GM20000 (cell line): ENCODE measurements at regions not wholly inside any gene's neighbourhood (a gene's known extent, or its start where the extent isn't known, plus 50 kb on each side); places are given as distances from the start of the nearest gene placed in this dataset.

Source experiments
- DNase-seq: peaks from one replicate; pipeline ENCODE4 v3.0.0; 2012; ENCODE audit warnings: low spot score
- CTCF ChIP-seq: IDR thresholded peaks from 2 replicates; pipeline ENCODE4 v1.5.1; 2012; ENCODE audit warnings: mild to moderate bottlenecking, control low read depth; ENCODE audit errors: extremely low read depth, missing control alignments

- DNase-seq = no peak
- TF ChIP-seq CTCF = no peak
These were observed 72.7 kb upstream of the SLCO4A1 start for GRCh38 chr20:62569615-62570014.

GRCh38 chr20:62570403-62570802, 71.9 kb upstream of the SLCO4A1 start:
- TF ChIP-seq CTCF = no peak
- no peak for DNase-seq

- no peak for DNase-seq
- no peak for TF ChIP-seq CTCF
These were observed 71.2 kb upstream of the SLCO4A1 start for GRCh38 chr20:62570897-62571668.

- peak; percentile 70 for DNase-seq
- TF ChIP-seq CTCF = no peak
These were observed 70.5 kb upstream of the SLCO4A1 start for GRCh38 chr20:62571669-62572344.

- DNase-seq = no peak
- TF ChIP-seq CTCF = no peak
These were observed 69.3 kb upstream of the SLCO4A1 start for GRCh38 chr20:62572980-62573379.

GRCh38 chr20:62573817-62574216, 68.5 kb upstream of the SLCO4A1 start:
- no peak for TF ChIP-seq CTCF
- no peak for DNase-seq

GRCh38 chr20:62574230-62574993, 67.9 kb upstream of the SLCO4A1 start:
- DNase-seq = no peak
- no peak for TF ChIP-seq CTCF
